ENCODE measurements at regions not wholly inside any gene's neighbourhood (a gene's known extent, or its start where the extent isn't known, plus 50 kb on each side); places are given as distances from the start of the nearest gene placed in this dataset.

GRCh38 chr5:57662991-57663390, 180.4 kb upstream of the ACTBL2 start:
- Histone ChIP-seq H3K18ac (ENCODE audit: extremely low read depth, low read length) (no peak overlapping the region), H3K4ac (replicated peaks; ENCODE audit: insufficient read length, low read depth, low read length) (no peak overlapping the region), H2BK120ac (replicated peaks; ENCODE audit: low read depth, low read length) (no peak overlapping the region), H4K91ac (replicated peaks; ENCODE audit: insufficient read length, low read length) (no peak overlapping the region), H3K4me3 (ENCODE audit: extremely low read depth in 1 of 4, insufficient read depth in 2 of 4, low read depth in 3 of 4, low read length in 4 of 4) (no peak overlapping the region), H2AFZ (ENCODE audit: low read length) (no peak overlapping the region), H3K79me2 (ENCODE audit: control insufficient read depth in 1 of 2, insufficient read depth in 2 of 2, low read length in 2 of 2) (no peaks in the 10 kb centered on the region), H3K27me3 (replicated peaks in 1 of 4; ENCODE audit: control insufficient read depth in 3 of 4, extremely low read depth in 1 of 4, insufficient read depth in 3 of 4, low read length in 3 of 4) (no peaks in the 10 kb centered on the region), H4K5ac (ENCODE audit: insufficient read length, low read depth, low read length) (no peak overlapping the region), H3K4me1 (replicated peaks in 1 of 4; ENCODE audit: control insufficient read depth in 3 of 4, insufficient read depth in 4 of 4, low read length in 3 of 4) (peaks cover 0 to 5% (median 0%) of the 10 kb centered on the region in 4 experiments; a peak in 1 of 7 replicates), H3K4me2 (ENCODE audit: insufficient read depth in 1 of 2, low read depth in 2 of 2, low read length in 2 of 2) (no peak overlapping the region), H2BK15ac (ENCODE audit: low read length) (no peak overlapping the region), H3K9ac (replicated peaks in 1 of 4; ENCODE audit: extremely low read depth in 1 of 4, low read depth in 3 of 4, low read length in 3 of 4) (no peak overlapping the region), H2BK5ac (ENCODE audit: low read depth, low read length) (no peak overlapping the region), H3K14ac (ENCODE audit: insufficient read length) (no peak overlapping the region), H3K36me3 (ENCODE audit: control insufficient read depth in 2 of 4, insufficient read depth in 4 of 4, low read length in 3 of 4) (no peaks in the 10 kb centered on the region), H3K23ac (ENCODE audit: insufficient read length) (no peak overlapping the region), H2AK5ac (ENCODE audit: low read depth, low read length) (no peak overlapping the region), H3K9me3 (ENCODE audit: insufficient read depth in 2 of 2, low read depth in 1 of 2, low read length in 1 of 2) (no peaks in the 10 kb centered on the region), H4K20me1 (replicated peaks in 1 of 2; ENCODE audit: control insufficient read depth in 1 of 2, insufficient read depth in 2 of 2, low read length in 2 of 2) (no peaks in the 10 kb centered on the region), H4K8ac (ENCODE audit: extremely low read depth, insufficient read depth, low read length) (no peak overlapping the region), H2BK12ac (ENCODE audit: low read depth, low read length) (no peak overlapping the region), H2BK20ac (ENCODE audit: low read length) (no peak overlapping the region), H3K79me1 (ENCODE audit: low read depth, low read length) (no peaks in the 10 kb centered on the region), H3K23me2 (ENCODE audit: low read depth, low read length) (no peaks in the 10 kb centered on the region), H3K27ac (ENCODE audit: low read depth, low read length) (no peak overlapping the region), H3K56ac (replicated peaks; ENCODE audit: insufficient read length, low read depth, low read length) (no peak overlapping the region)
- POLR2A ChIA-PET (ENCODE audit: partially characterized antibody) = no interaction called here
- TF ChIP-seq RAD21 (IDR thresholded peaks at IDR 0.05 in 1 of 2, conservative IDR thresholded peaks at IDR 0.05 in 1 of 2; ENCODE audit: low read depth in 2 of 2, low read length in 2 of 2) = 0 out of 4 replicates have a peak, but pooled peaks of 1 of the 2 experiments have one; percentile 5
- TF ChIP-seq POLR2A (IDR thresholded peaks at IDR 0.05; ENCODE audit: control extremely low read depth in 1 of 2, low read depth in 2 of 2, low read length in 2 of 2) = no peak
- WGBS, 2 experiments (ENCODE audit: extremely low coverage in 1 of 2, insufficient coverage in 1 of 2, insufficient read length in 1 of 2, insufficient replicate concordance in 2 of 2, low coverage in 1 of 2, low lambda C conversion rate in 2 of 2, missing lambda C conversion rate in 1 of 2) = 90% methylated on average over 4 of the region's 4 CpGs; no CpG with 5 or more reads in 1 of the 2 experiments
- no peak for FAIRE-seq
- DNase-seq (ENCODE audit: low read depth in 1 of 2, low spot score in 2 of 2) = no peak
- CTCF ChIA-PET (ENCODE audit: partially characterized antibody) = interaction anchor here (3.4 kb wide), 1 partner anchor 13 kb away, joined by 13 read pairs; no protein-coding TSS in a partner anchor

All from H1 (cell line).